Ishikawa (cell line): ENCODE measurements at regions not wholly inside any gene's neighbourhood (a gene's known extent, or its start where the extent isn't known, plus 50 kb on each side); places are given as distances from the start of the nearest gene placed in this dataset.

Experiments
- CEBPB ChIP-seq: IDR thresholded peaks from 2 replicates; pipeline ENCODE4 v1.6.1; 2012
- CREB1 ChIP-seq: IDR thresholded peaks from 2 replicates; pipeline ENCODE4 v1.6.1; 2012; ENCODE audit warnings: low read depth
- EGR1 ChIP-seq: IDR thresholded peaks from 2 replicates; pipeline ENCODE4 v1.6.1; 2012
- EP300 ChIP-seq: IDR thresholded peaks from 2 replicates; pipeline ENCODE4 v1.6.1; 2012; ENCODE audit warnings: borderline replicate concordance
- FOXM1 ChIP-seq: IDR thresholded peaks from 2 replicates; pipeline ENCODE4 v1.6.1; 2012; ENCODE audit warnings: low read depth, borderline replicate concordance
- RAD21 ChIP-seq: IDR thresholded peaks from 2 replicates; pipeline ENCODE4 v1.6.1; 2012; ENCODE audit warnings: low read depth
- TEAD4 ChIP-seq: IDR thresholded peaks from 2 replicates; pipeline ENCODE4 v1.6.1; 2012
- YY1 ChIP-seq: IDR thresholded peaks from 2 replicates; pipeline ENCODE4 v1.6.1; 2012; ENCODE audit warnings: low read depth
- ZBTB7A ChIP-seq: IDR thresholded peaks from 2 replicates; pipeline ENCODE4 v1.6.1; 2012; ENCODE audit warnings: low read depth
- TF ChIP-seq, protein P1 (sequence below): IDR thresholded peaks from 2 replicates; pipeline ENCODE4 v1.6.1; 2012
- TF ChIP-seq, protein P2 (sequence below): IDR thresholded peaks from 2 replicates; pipeline ENCODE4 v1.6.1; 2012
- TF ChIP-seq, protein P3 (sequence below): IDR thresholded peaks from 2 replicates; pipeline ENCODE4 v1.6.1; 2012; ENCODE audit warnings: low read depth, mild to moderate bottlenecking

DNA sequence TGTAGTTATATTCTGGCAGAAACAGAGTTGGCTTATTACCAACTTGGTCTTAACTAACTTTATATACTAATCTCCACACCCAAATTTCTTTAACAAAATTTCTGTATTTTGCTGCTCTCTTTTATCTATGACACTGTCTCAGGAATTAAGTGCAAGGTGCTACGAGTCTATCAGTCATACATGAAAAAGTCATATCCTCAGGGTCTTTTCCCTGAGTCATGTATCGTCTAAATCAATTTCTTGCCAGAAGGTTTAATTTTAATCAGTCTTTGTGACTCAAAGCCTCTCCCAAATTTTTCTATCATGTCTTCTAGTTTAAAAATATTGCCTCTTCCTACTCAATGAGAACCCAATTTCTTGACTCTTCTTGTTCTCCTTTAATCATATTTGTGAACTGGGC lies 1803.6 kb upstream of the PCDH7 start:
- no peak for TF ChIP-seq EGR1
- no peak for TF ChIP-seq RAD21
- TF ChIP-seq EP300, result no peak
- TF ChIP-seq, protein P1, sequence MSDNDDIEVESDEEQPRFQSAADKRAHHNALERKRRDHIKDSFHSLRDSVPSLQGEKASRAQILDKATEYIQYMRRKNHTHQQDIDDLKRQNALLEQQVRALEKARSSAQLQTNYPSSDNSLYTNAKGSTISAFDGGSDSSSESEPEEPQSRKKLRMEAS, result no peak
- no peak for TF ChIP-seq FOXM1
- TF ChIP-seq, protein P2, sequence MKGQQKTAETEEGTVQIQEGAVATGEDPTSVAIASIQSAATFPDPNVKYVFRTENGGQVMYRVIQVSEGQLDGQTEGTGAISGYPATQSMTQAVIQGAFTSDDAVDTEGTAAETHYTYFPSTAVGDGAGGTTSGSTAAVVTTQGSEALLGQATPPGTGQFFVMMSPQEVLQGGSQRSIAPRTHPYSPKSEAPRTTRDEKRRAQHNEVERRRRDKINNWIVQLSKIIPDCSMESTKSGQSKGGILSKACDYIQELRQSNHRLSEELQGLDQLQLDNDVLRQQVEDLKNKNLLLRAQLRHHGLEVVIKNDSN, result no peak
- TF ChIP-seq ZBTB7A, result no peak
- no peak for TF ChIP-seq CEBPB
- no peak for TF ChIP-seq TEAD4
- TF ChIP-seq, protein P3, sequence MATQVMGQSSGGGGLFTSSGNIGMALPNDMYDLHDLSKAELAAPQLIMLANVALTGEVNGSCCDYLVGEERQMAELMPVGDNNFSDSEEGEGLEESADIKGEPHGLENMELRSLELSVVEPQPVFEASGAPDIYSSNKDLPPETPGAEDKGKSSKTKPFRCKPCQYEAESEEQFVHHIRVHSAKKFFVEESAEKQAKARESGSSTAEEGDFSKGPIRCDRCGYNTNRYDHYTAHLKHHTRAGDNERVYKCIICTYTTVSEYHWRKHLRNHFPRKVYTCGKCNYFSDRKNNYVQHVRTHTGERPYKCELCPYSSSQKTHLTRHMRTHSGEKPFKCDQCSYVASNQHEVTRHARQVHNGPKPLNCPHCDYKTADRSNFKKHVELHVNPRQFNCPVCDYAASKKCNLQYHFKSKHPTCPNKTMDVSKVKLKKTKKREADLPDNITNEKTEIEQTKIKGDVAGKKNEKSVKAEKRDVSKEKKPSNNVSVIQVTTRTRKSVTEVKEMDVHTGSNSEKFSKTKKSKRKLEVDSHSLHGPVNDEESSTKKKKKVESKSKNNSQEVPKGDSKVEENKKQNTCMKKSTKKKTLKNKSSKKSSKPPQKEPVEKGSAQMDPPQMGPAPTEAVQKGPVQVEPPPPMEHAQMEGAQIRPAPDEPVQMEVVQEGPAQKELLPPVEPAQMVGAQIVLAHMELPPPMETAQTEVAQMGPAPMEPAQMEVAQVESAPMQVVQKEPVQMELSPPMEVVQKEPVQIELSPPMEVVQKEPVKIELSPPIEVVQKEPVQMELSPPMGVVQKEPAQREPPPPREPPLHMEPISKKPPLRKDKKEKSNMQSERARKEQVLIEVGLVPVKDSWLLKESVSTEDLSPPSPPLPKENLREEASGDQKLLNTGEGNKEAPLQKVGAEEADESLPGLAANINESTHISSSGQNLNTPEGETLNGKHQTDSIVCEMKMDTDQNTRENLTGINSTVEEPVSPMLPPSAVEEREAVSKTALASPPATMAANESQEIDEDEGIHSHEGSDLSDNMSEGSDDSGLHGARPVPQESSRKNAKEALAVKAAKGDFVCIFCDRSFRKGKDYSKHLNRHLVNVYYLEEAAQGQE, result no peak
- TF ChIP-seq YY1, result no peak
- TF ChIP-seq CREB1, result no peak
